IMR-90 (cell line): ENCODE measurements at regions not wholly inside any gene's neighbourhood (a gene's known extent, or its start where the extent isn't known, plus 50 kb on each side); places are given as distances from the start of the nearest gene placed in this dataset.

Experiments
- ATAC-seq: fragments of 200-7000 bp; cut with Tn5 transposase; 2 replicates; pipeline ENCODE4 v1.9.1; 2020; ENCODE audit warnings: low read depth, mild to moderate bottlenecking, moderate library complexity
- BruUV-seq: library from RNA; stranded (reverse); fragments of 400-500 nt; replicated peaks from 2 replicates; lab custom pipeline; 2021; lab: Mats Ljungman, UMichigan
- CTCF ChIA-PET: fragments of 300-600 bp; formaldehyde crosslinking; extraction: SDS; loops from one replicate; lab custom pipeline; 2021; ENCODE audit warnings: antibody characterized with exemption; lab: Yijun Ruan, JAX
- POLR2A ChIA-PET: fragments of 300-600 bp; sonication (Branson Sonifier 250); formaldehyde crosslinking; loops from one replicate; lab custom pipeline; 2022; ENCODE audit warnings: antibody characterized with exemption; ENCODE audit not compliant: unreplicated experiment; lab: Charles Lee
- DNase-seq: peaks from one replicate; pipeline ENCODE4 v3.0.0; 2013
- H2AFZ ChIP-seq: replicated peaks from 2 replicates; pipeline ENCODE3; 2013; ENCODE audit warnings: low read length, mild to moderate bottlenecking; ENCODE audit not compliant: poor library complexity
- H2AK5ac ChIP-seq: 2 replicates; pipeline ENCODE4 v1.6.1; 2013; ENCODE audit warnings: low read depth, low read length, inconsistent platforms
- H2AK9ac ChIP-seq: replicated peaks from 2 replicates; pipeline ENCODE3; 2013; ENCODE audit warnings: mild to moderate bottlenecking, low read depth, low read length, moderate library complexity; ENCODE audit not compliant: poor library complexity
- H2BK120ac ChIP-seq: 2 replicates; pipeline ENCODE4 v1.6.1; 2013; ENCODE audit warnings: low read depth, low read length, inconsistent platforms
- H2BK15ac ChIP-seq: 3 replicates; pipeline ENCODE4 v1.6.1; 2013; ENCODE audit warnings: low read depth, low read length, inconsistent platforms
- H2BK20ac ChIP-seq: 2 replicates; pipeline ENCODE4 v1.6.1; 2013; ENCODE audit warnings: low read depth, mild to moderate bottlenecking, inconsistent platforms, low read length, moderate library complexity
- H2BK5ac ChIP-seq: 2 replicates; pipeline ENCODE4 v1.6.1; 2013; ENCODE audit warnings: mild to moderate bottlenecking, low read depth, low read length, inconsistent platforms; ENCODE audit not compliant: poor library complexity, severe bottlenecking
- H3K14ac ChIP-seq: replicated peaks from 2 replicates; pipeline ENCODE4 v1.6.1; 2013; ENCODE audit warnings: low read depth, low read length, inconsistent platforms
- H3K18ac ChIP-seq: 2 replicates; pipeline ENCODE4 v1.6.1; 2013; ENCODE audit warnings: low read depth, low read length, control low read depth
- H3K23ac ChIP-seq: 2 replicates; pipeline ENCODE4 v1.6.1; 2013; ENCODE audit warnings: low read depth, low read length, inconsistent platforms
- H3K27ac ChIP-seq: 2 replicates; pipeline ENCODE4 v1.5.1; 2013; ENCODE audit warnings: mild to moderate bottlenecking, control low read depth, low read length; ENCODE audit not compliant: insufficient read depth
- H3K27me3 ChIP-seq: 2 replicates; pipeline ENCODE4 v1.6.1; 2013; ENCODE audit warnings: low read length; ENCODE audit not compliant: control insufficient read depth, insufficient read depth
- H3K36me3 ChIP-seq: 2 replicates; pipeline ENCODE4 v1.6.1; 2013; ENCODE audit warnings: low read length, mixed read lengths; ENCODE audit not compliant: control insufficient read depth, insufficient read depth
- H3K4ac ChIP-seq: 2 replicates; pipeline ENCODE4 v1.6.1; 2013; ENCODE audit warnings: low read depth, low read length, inconsistent platforms
- H3K4me1 ChIP-seq: 2 replicates; pipeline ENCODE4 v1.6.1; 2013; ENCODE audit warnings: low read length, mixed read lengths; ENCODE audit not compliant: control insufficient read depth, insufficient read depth
- H3K4me2 ChIP-seq: 2 replicates; pipeline ENCODE4 v1.6.1; 2013; ENCODE audit warnings: low read depth, mild to moderate bottlenecking, control low read depth, low read length, moderate library complexity
- H3K4me3 ChIP-seq: 2 replicates; pipeline ENCODE4 v1.5.1; 2013; ENCODE audit warnings: low read depth, mild to moderate bottlenecking, control low read depth, low read length, moderate library complexity; ENCODE audit not compliant: insufficient read depth
- H3K56ac ChIP-seq: 2 replicates; pipeline ENCODE4 v1.6.1; 2013; ENCODE audit warnings: low read length, inconsistent platforms; ENCODE audit not compliant: insufficient read depth; ENCODE audit errors: extremely low read depth
- H3K79me1 ChIP-seq, 2 experiments: 2 replicates each; pipeline ENCODE4 v1.6.1; 2013; ENCODE audit warnings: low read length in 2 of 2, inconsistent platforms in 1 of 2, low read depth in 1 of 2
- H3K9ac ChIP-seq: 2 replicates; pipeline ENCODE4 v1.6.1; 2013; ENCODE audit warnings: low read depth, low read length, control low read depth
- H3K9me1 ChIP-seq: 2 replicates; pipeline ENCODE4 v1.6.1; 2013; ENCODE audit warnings: low read length, inconsistent platforms; ENCODE audit not compliant: insufficient read depth
- H3K9me3 ChIP-seq: 2 replicates; pipeline ENCODE4 v1.6.1; 2013; ENCODE audit warnings: low read length; ENCODE audit not compliant: control insufficient read depth, insufficient read depth
- H4K20me1 ChIP-seq: 2 replicates; pipeline ENCODE4 v1.6.1; 2013; ENCODE audit warnings: low read length, inconsistent platforms; ENCODE audit not compliant: insufficient read depth
- H4K5ac ChIP-seq: 2 replicates; pipeline ENCODE4 v1.6.1; 2013; ENCODE audit warnings: mild to moderate bottlenecking, low read depth, low read length, control low read depth
- H4K8ac ChIP-seq, 2 experiments: 2 replicates each; pipeline ENCODE4 v1.6.1; 2013; ENCODE audit warnings: low read depth in 2 of 2, low read length in 2 of 2, control low read depth in 1 of 2, inconsistent platforms in 1 of 2
- H4K91ac ChIP-seq: 2 replicates; pipeline ENCODE4 v1.6.1; 2013; ENCODE audit warnings: low read depth, low read length, inconsistent platforms; ENCODE audit not compliant: insufficient read depth
- BHLHE40 ChIP-seq: fragments of 150-350 bp; IDR thresholded peaks from 2 replicates; pipeline ENCODE4 v1.6.1; 2016; ENCODE audit warnings: mild to moderate bottlenecking, low read depth, low read length
- MAFK ChIP-seq: IDR thresholded peaks from 2 replicates; pipeline ENCODE4 v1.6.1; 2012; ENCODE audit warnings: low read depth, low read length, improper control_type of control experiment
- RAD21 ChIP-seq: IDR thresholded peaks from 2 replicates; pipeline ENCODE4 v1.6.1; 2012; ENCODE audit warnings: low read length, improper control_type of control experiment
- WGBS, 2 experiments: methylation state at CpG; one replicate each; pipeline versions ENCODE4 v1.1.5 to v1.1.7; 2013; ENCODE audit warnings: missing lambda C conversion rate in 2 of 2; ENCODE audit not compliant: insufficient read length in 1 of 2; ENCODE audit errors: extremely low coverage in 2 of 2; 5-methylcytosine and 5-hydroxymethylcytosine counted together
- dilution Hi-C: fragments of 300-500 bp; cut with HindIII; formaldehyde crosslinking; loops from one replicate; pipeline ENCODE4 v1.14.3; 2018; ENCODE audit warnings: low sequenced_read_pairs; ENCODE audit not compliant: unreplicated experiment
- in situ Hi-C: fragments of 300-500 bp; cut with MboI; formaldehyde crosslinking; loops from 3 replicates; pipeline ENCODE4 v1.14.3; 2019; ENCODE audit warnings: low sequenced_read_pairs, inconsistent platforms, mixed read lengths
- intact Hi-C: fragments of 100-400 bp; cut with micrococcal nuclease; formaldehyde crosslinking; loops from 2 replicates; pipeline ENCODE4 v1.10.0; 2022

DNA sequence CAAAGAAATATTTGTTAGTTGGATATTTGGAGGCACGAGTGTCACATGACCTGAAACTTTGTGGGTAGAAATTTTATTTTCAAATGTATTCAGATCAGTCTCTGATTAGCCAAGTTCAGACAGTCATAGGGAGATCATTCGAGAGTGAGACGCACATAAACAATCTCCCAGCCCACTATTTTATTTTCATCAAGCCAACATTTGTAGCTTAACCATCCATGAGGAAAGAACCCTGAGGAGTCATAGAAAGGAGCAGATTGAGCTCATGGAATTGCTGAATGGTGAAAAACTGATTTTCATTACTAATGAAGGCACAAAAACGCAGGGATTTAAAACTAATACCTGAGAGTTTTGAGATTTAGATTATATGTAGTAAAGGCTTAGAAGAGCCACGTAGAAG lies 548.7 kb downstream of the NSUN3 start:
- in situ Hi-C loops (no loop called here), intact Hi-C loops (no loop called here)

More for the DNA sequence above, 548.7 kb downstream of the NSUN3 start:
- no peaks in the 10 kb centered on the region for H3K4me1 ChIP-seq
- no peaks in the 10 kb centered on the region for H4K20me1 ChIP-seq
- H3K4me2 ChIP-seq, result no peak overlapping the region
- H3K9me1 ChIP-seq, result no peaks in the 10 kb centered on the region
- H3K4ac ChIP-seq, result no peak overlapping the region
- no CpG with 5 or more reads among the region's 5 CpGs for WGBS, 2 experiments
- no peak overlapping the region for H2BK20ac ChIP-seq
- no peak overlapping the region for H2BK5ac ChIP-seq
- no peak overlapping the region for H3K9ac ChIP-seq
- no peak overlapping the region for H2AFZ ChIP-seq
- H2BK15ac ChIP-seq, result no peak overlapping the region
- H4K91ac ChIP-seq, result no peak overlapping the region
- no peak overlapping the region for H3K18ac ChIP-seq
- no peak overlapping the region for H3K23ac ChIP-seq
- no peak for ATAC-seq
- H3K27ac ChIP-seq, result no peak overlapping the region
- no peak overlapping the region for H2AK5ac ChIP-seq
- dilution Hi-C loops, result no loop called here
- no peak overlapping the region for H2AK9ac ChIP-seq
- CTCF ChIA-PET, result interaction anchor here (0.6 kb wide), 1 partner anchor 412 kb away, joined by 3 read pairs; no protein-coding TSS in a partner anchor
- H3K14ac ChIP-seq, result no peak overlapping the region
- no peak overlapping the region for H2BK120ac ChIP-seq
- no peaks in the 10 kb centered on the region for H3K27me3 ChIP-seq
- no peak overlapping the region for H3K4me3 ChIP-seq
- no peaks in the 10 kb centered on the region for H3K9me3 ChIP-seq
- no peak for DNase-seq
- BruUV-seq, result no TSS peak
- no peak overlapping the region for H3K56ac ChIP-seq
- no peak for TF ChIP-seq BHLHE40
- no peak for TF ChIP-seq RAD21
- TF ChIP-seq MAFK, result no peak
- H3K79me1 ChIP-seq, result no peaks in the 10 kb centered on the region
- H3K36me3 ChIP-seq, result no peaks in the 10 kb centered on the region
- H4K5ac ChIP-seq, result no peak overlapping the region
- H4K8ac ChIP-seq, result no peak overlapping the region
- POLR2A ChIA-PET, result no interaction called here
